ENCODE measurements at regions not wholly inside any gene's neighbourhood (a gene's known extent, or its start where the extent isn't known, plus 50 kb on each side); places are given as distances from the start of the nearest gene placed in this dataset.
"Not testable (repeated sequence)": the region's sequence is repeated elsewhere in the genome, so short reads cannot be mapped to it uniquely, and the experiment has no call there.

DNA sequence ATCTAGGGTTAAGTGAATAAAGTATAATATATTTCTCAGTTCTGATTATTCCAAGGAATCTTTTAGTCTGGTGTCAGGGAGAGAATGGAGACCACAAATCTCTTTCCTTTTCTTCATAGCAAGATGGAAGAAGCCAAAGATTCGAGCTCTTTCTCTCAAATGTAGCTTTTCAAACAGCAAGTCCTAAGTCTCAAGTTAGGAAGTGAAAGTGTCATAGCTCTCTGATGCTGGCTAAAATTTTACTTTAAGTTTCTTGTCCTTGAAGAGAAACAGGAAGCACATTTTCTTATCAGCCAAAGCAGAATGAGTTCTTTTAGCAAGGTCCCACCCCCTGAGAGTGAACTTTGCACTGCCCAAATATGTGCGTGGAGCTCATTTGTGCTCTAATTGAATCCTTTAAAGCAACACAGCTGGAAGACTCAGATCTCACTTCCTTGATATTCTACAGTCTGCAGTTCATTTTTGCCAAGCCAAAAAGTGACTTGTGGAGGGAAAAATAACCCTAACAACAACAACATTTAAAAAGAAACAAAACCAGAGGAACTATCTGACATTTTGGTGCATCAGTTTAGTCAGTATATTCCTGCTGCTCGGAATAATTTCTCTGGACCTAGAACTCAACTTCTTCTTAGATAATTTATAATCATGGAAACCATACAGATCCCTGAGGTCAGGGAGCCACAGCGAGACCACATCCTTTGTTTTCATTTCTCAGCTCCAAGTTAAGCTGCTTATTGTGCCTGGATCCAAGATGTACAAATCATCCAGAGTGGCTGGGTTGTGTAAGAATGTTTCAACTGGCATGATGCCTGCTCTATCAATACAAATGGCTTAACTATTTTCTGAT lies 238.7 kb upstream of the P2RY1 start:
- H2AFZ ChIP-seq, result peak overlapping the region; percentile 17
- no peak overlapping the region for H3K4me3 ChIP-seq
- peak overlapping the region; percentile 45 for H3K4me2 ChIP-seq
- TF ChIP-seq EZH2phosphoT487 (IDR thresholded peaks at IDR 0.05; ENCODE audit: low read depth, severe bottlenecking, unreplicated experiment) (no peak), EZH2 (IDR thresholded peaks at IDR 0.05; ENCODE audit: borderline replicate concordance) (no peak)
- TF ChIP-seq, protein P1, sequence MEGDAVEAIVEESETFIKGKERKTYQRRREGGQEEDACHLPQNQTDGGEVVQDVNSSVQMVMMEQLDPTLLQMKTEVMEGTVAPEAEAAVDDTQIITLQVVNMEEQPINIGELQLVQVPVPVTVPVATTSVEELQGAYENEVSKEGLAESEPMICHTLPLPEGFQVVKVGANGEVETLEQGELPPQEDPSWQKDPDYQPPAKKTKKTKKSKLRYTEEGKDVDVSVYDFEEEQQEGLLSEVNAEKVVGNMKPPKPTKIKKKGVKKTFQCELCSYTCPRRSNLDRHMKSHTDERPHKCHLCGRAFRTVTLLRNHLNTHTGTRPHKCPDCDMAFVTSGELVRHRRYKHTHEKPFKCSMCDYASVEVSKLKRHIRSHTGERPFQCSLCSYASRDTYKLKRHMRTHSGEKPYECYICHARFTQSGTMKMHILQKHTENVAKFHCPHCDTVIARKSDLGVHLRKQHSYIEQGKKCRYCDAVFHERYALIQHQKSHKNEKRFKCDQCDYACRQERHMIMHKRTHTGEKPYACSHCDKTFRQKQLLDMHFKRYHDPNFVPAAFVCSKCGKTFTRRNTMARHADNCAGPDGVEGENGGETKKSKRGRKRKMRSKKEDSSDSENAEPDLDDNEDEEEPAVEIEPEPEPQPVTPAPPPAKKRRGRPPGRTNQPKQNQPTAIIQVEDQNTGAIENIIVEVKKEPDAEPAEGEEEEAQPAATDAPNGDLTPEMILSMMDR (IDR thresholded peaks at IDR 0.05; ENCODE audit: poor library complexity), result no peak
- WGBS (ENCODE audit: low lambda C conversion rate, missing lambda C conversion rate), result 41% methylated on average over 4 of the region's 4 CpGs
- H3K27ac ChIP-seq, result peak overlapping the region; percentile 45
- no peaks in the 10 kb centered on the region for H3K79me2 ChIP-seq
- H3K36me3 ChIP-seq (replicated peaks; ENCODE audit: insufficient read depth, low read depth), result no peaks in the 10 kb centered on the region
- no peaks in the 10 kb centered on the region for H3K27me3 ChIP-seq
- H3K4me1 ChIP-seq (ENCODE audit: insufficient read depth), result peaks cover 9% of the 10 kb centered on the region
- DNase-seq (ENCODE audit: low spot score), result peak; percentile 34
- no peaks in the 10 kb centered on the region for H3K9me3 ChIP-seq (ENCODE audit: low read depth)
- H3K9me2 ChIP-seq (replicated peaks; ENCODE audit: insufficient read depth), result no peaks in the 10 kb centered on the region
- no peaks in the 10 kb centered on the region for H4K20me1 ChIP-seq (ENCODE audit: insufficient read depth, poor library complexity, severe bottlenecking)

DNA sequence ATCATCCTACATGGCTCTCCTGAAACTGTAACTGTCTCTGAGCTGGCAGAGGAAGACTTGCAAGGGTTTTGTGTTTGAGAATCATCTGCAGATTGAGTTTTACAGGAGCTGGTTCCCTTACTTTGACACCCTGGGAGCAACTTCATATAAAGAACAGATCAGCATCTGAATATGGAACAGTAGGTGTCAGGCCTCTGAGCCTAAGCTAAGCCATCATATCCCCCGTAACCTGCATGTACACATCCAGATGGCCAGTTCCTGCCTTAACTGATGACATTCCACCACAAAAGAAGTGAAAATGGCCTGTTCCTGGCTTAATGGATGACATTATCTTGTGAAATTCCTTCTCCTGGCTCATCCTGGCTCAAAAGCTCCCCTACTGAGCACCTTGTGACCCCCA lies 238.1 kb upstream of the P2RY1 start:
- not testable (repeated sequence) for H2AFZ ChIP-seq; H3K27me3 ChIP-seq; H4K20me1 ChIP-seq (ENCODE audit: insufficient read depth, poor library complexity, severe bottlenecking); H3K9me3 ChIP-seq (ENCODE audit: low read depth); H3K79me2 ChIP-seq; H3K9me2 ChIP-seq (replicated peaks; ENCODE audit: insufficient read depth); H3K4me1 ChIP-seq (ENCODE audit: insufficient read depth); H3K4me3 ChIP-seq; H3K36me3 ChIP-seq (replicated peaks; ENCODE audit: insufficient read depth, low read depth); DNase-seq (ENCODE audit: low spot score)
- Histone ChIP-seq H3K4me2 (peak overlapping the region; percentile 45), H3K27ac (peak overlapping the region; percentile 45)
- WGBS (ENCODE audit: low lambda C conversion rate, missing lambda C conversion rate), result 91% methylated on average over 1 of the region's 1 CpG

DNA sequence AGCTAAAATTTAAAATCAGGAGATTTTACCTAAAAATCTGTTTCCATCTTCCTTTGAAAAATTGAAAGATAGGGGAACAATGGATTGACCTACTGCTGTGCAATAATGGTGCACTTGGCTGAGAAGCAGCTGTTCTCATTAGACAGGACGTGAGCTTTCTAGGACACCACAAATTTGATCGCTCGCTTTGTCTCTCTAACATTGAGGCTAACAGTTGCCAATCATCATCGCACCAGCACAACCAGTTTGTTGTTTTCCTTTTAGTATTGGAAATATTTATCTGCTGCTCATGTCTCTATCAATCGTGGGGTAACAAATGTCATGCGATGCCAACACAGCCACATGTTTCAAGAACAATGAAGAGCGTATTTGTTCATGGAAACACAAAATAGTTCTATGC lies 228.8 kb upstream of the P2RY1 start:
- H4K20me1 ChIP-seq (ENCODE audit: insufficient read depth, poor library complexity, severe bottlenecking), result no peaks in the 10 kb centered on the region
- WGBS (ENCODE audit: low lambda C conversion rate, missing lambda C conversion rate), result 81% methylated on average over 7 of the region's 7 CpGs
- H3K27ac ChIP-seq, result no peak overlapping the region
- no peak for DNase-seq (ENCODE audit: low spot score)
- no peaks in the 10 kb centered on the region for H3K9me3 ChIP-seq (ENCODE audit: low read depth)
- no peaks in the 10 kb centered on the region for H3K27me3 ChIP-seq
- no peaks in the 10 kb centered on the region for H3K4me1 ChIP-seq (ENCODE audit: insufficient read depth)
- no peaks in the 10 kb centered on the region for H3K36me3 ChIP-seq (replicated peaks; ENCODE audit: insufficient read depth, low read depth)
- H3K9me2 ChIP-seq (replicated peaks; ENCODE audit: insufficient read depth), result no peaks in the 10 kb centered on the region
- no peaks in the 10 kb centered on the region for H3K79me2 ChIP-seq
- H3K4me2 ChIP-seq, result no peak overlapping the region
- H2AFZ ChIP-seq, result no peak overlapping the region
- TF ChIP-seq, protein P1 (IDR thresholded peaks at IDR 0.05; ENCODE audit: poor library complexity), result no peak
- TF ChIP-seq EZH2 (IDR thresholded peaks at IDR 0.05; ENCODE audit: borderline replicate concordance) (no peak), EZH2phosphoT487 (IDR thresholded peaks at IDR 0.05; ENCODE audit: low read depth, severe bottlenecking, unreplicated experiment) (no peak)
- H3K4me3 ChIP-seq, result no peak overlapping the region

DNA sequence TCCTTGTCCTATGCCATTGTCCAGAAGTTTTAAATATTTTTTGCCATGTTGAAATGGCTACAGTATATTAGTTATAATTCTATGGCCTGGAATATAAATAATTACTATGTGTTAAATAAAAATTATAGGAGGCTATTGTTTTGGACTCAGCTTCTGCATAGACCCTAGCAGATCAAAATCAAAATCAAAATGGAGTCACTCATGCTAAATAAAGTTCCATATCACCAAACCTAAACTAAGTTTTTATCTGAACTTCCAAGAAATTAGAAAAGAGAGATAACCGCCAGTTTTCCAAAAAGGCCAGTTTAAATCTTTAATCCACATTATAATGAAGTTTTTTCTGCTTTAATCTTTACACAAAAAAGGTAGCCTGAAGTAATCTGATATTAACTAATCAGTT lies 227.8 kb upstream of the P2RY1 start:
- H3K4me2 ChIP-seq, result no peak overlapping the region
- no peaks in the 10 kb centered on the region for H3K4me1 ChIP-seq (ENCODE audit: insufficient read depth)
- H3K9me3 ChIP-seq (ENCODE audit: low read depth), result no peaks in the 10 kb centered on the region
- no peak overlapping the region for H3K27ac ChIP-seq
- no peak overlapping the region for H2AFZ ChIP-seq
- H3K36me3 ChIP-seq (replicated peaks; ENCODE audit: insufficient read depth, low read depth), result no peaks in the 10 kb centered on the region
- no peaks in the 10 kb centered on the region for H3K27me3 ChIP-seq
- H3K4me3 ChIP-seq, result no peak overlapping the region
- no peak for DNase-seq (ENCODE audit: low spot score)
- no peaks in the 10 kb centered on the region for H3K79me2 ChIP-seq
- no peaks in the 10 kb centered on the region for H4K20me1 ChIP-seq (ENCODE audit: insufficient read depth, poor library complexity, severe bottlenecking)
- TF ChIP-seq, protein P1 (IDR thresholded peaks at IDR 0.05; ENCODE audit: poor library complexity), result no peak
- TF ChIP-seq EZH2phosphoT487 (IDR thresholded peaks at IDR 0.05; ENCODE audit: low read depth, severe bottlenecking, unreplicated experiment) (no peak), EZH2 (IDR thresholded peaks at IDR 0.05; ENCODE audit: borderline replicate concordance) (no peak)
- no peaks in the 10 kb centered on the region for H3K9me2 ChIP-seq (replicated peaks; ENCODE audit: insufficient read depth)
- 93% methylated on average over 1 of the region's 1 CpG for WGBS (ENCODE audit: low lambda C conversion rate, missing lambda C conversion rate)

All from hepatocyte (in vitro differentiated cells).